Right cardiac atrium (tissue), 5 donors: ENCODE measurements at regions not wholly inside any gene's neighbourhood (a gene's known extent, or its start where the extent isn't known, plus 50 kb on each side); places are given as distances from the start of the nearest gene placed in this dataset.

Experiments
- ATAC-seq, 2 donors: fragments of 200-7000 bp; cut with Tn5 transposase; one replicate each; pipeline versions ENCODE4 v1.8.0 to v1.9.1; 2020; ENCODE audit warnings: moderate library complexity in 2 of 2, mild to moderate bottlenecking in 1 of 2
- DNase-seq, 3 donors: peaks; one replicate each; pipeline ENCODE4 v3.0.0-alpha.2; 2020
- H3K27ac ChIP-seq: one replicate; pipeline ENCODE4 v1.5.1; 2013; ENCODE audit warnings: mild to moderate bottlenecking, low read length, control low read depth, moderate library complexity
- H3K27me3 ChIP-seq: one replicate; pipeline ENCODE4 v1.6.1; 2013; ENCODE audit not compliant: control insufficient read depth, insufficient read depth
- H3K4me1 ChIP-seq: one replicate; pipeline ENCODE4 v1.6.1; 2013; ENCODE audit warnings: low read length; ENCODE audit not compliant: control insufficient read depth, insufficient read depth
- H3K4me3 ChIP-seq: one replicate; pipeline ENCODE4 v1.5.1; 2013; ENCODE audit warnings: low read length, control low read depth
- H3K9me3 ChIP-seq: one replicate; pipeline ENCODE4 v1.6.1; 2013; ENCODE audit warnings: low read length; ENCODE audit not compliant: control insufficient read depth
- WGBS: extraction: QIAGEN DNeasy Blood & Tissue Kit; methylation state at CpG from one replicate; pipeline ENCODE4 v1.1.7; 2013; 5-methylcytosine and 5-hydroxymethylcytosine counted together
- intact Hi-C, 4 donors: fragments of 100-400 bp; cut with DNase I; formaldehyde crosslinking; loops; one replicate each; pipeline versions ENCODE4 v1.11.0 to v1.14.0; 2022 to 2023
- donor health status: healthy with polysubstance abuse.
- donor health status: DM: no; HTN: yes; CAD: no.
- donor health status: DM: no; HTN: no; CAD: no.
- donor health status: DM: no; HTN: yes; CAD: no; lungs with severe emphysema.
- donor health status: DM: yes; HTN: yes; CAD: no.

DNA sequence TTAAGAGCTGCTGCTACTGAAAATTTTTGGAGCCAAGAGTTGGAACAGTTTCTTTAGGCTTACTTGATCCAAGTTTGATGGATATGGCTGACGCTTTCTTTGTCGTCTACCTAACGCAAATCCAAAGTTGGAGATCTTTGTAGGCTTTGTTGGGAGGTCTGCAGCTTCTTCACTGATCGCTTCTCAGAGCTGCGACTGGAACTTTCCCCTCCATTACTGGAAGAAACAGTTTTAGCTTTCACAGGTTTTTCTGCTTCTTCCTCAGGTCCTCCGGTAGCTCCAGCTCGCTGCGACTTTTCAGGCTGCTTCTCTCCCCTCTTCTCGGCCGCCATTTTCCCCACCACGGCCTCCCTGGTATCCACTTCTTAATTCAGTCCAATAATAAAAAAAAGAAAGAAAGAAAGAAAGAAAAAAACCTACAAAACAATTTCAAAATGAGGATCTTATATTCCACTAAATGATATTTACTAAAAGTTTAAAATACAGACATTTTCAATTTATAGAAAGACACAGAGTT lies 178.1 kb upstream of the HMGA2 start:
- no peak overlapping the region for H3K4me3 ChIP-seq
- no peak for ATAC-seq
- no peak for DNase-seq
- intact Hi-C loops = no loop called here
- 96% methylated on average over 11 of the region's 11 CpGs for whole genome bisulfite sequencing
- H3K4me1 ChIP-seq = no peaks in the 10 kb centered on the region
- H3K9me3 ChIP-seq = no peaks in the 10 kb centered on the region
- no peaks in the 10 kb centered on the region for H3K27me3 ChIP-seq
- no peak overlapping the region for H3K27ac ChIP-seq

DNA sequence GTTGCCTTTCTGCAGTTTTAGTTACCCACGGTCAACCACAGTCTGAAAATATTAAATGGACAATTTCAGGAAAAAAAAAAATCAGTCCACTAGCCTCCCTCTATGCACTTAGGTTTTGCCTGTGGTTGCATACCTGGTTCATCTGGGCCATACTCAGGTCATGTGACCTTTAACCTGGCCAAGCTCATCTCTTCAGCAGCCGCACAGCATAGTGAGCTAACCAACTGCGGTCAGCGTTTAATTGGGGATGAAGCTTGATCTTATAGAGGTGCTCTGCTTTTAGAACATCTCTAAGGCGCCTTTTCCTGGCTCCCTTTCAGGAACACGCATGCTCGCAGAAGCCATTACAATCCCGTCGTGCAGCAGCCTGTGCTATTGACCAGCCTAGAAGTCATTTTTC lies 177.2 kb upstream of the HMGA2 start:
- H3K27ac ChIP-seq = no peak overlapping the region
- H3K9me3 ChIP-seq = no peaks in the 10 kb centered on the region
- H3K27me3 ChIP-seq = no peaks in the 10 kb centered on the region
- DNase-seq (no peak), ATAC-seq (no peak)
- H3K4me1 ChIP-seq = no peaks in the 10 kb centered on the region
- intact Hi-C loops = no loop called here
- H3K4me3 ChIP-seq = no peak overlapping the region
- 96% methylated on average over 9 of the region's 9 CpGs for WGBS

DNA sequence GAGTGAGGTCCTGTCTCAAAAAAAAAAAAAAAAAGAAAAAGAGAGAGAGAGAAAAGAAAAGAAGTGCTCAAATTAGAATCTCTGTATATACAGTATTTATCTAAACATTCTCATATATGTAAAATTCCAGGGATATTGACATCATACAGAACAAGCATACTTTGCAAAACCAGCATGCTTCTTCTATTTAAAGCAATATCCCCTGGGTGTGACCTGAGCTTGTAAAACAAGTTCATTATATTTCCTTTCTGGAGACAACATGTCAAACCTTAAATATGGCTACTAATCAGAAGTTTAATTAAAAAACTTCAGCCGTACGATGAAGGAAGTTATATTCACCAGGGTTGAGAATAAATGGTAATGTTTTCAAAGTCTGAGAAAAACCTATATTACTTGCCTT lies 175.8 kb upstream of the HMGA2 start:
- ATAC-seq = no peak
- 58% methylated on average over 2 of the region's 2 CpGs for WGBS
- Histone ChIP-seq H3K27me3 (no peaks in the 10 kb centered on the region), H3K27ac (no peak overlapping the region), H3K9me3 (no peaks in the 10 kb centered on the region), H3K4me3 (no peak overlapping the region), H3K4me1 (no peaks in the 10 kb centered on the region)
- intact Hi-C loops = no loop called here
- DNase-seq = no peak

DNA sequence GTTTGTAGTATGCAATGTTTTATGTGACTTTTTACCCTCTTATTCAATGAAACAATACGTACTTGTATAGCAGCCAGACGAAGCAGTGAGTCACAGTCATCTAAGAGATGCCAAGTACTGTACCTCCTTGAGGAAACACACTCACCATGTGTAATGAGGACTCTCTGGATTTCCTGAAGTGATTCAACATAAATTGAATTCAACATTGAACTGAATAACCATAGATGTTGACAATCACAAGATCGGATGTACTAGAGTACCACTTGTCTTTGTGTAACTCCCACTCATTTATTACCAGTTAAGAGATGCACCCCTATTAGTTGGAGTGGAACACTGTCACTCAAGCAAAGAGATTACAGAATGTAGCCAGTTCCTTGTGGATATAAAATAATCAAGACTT lies 175.2 kb upstream of the HMGA2 start:
- no peak overlapping the region for H3K27ac ChIP-seq
- ATAC-seq = peak; percentile 75 to 90
- DNase-seq = no peak
- WGBS = 42% methylated on average over 3 of the region's 3 CpGs
- H3K9me3 ChIP-seq = no peaks in the 10 kb centered on the region
- intact Hi-C loops = no loop called here
- no peak overlapping the region for H3K4me3 ChIP-seq
- H3K27me3 ChIP-seq = no peaks in the 10 kb centered on the region
- H3K4me1 ChIP-seq = no peaks in the 10 kb centered on the region

- Histone ChIP-seq H3K4me3 (no peak overlapping the region), H3K27me3 (no peaks in the 10 kb centered on the region), H3K4me1 (no peaks in the 10 kb centered on the region), H3K9me3 (no peaks in the 10 kb centered on the region), H3K27ac (no peak overlapping the region)
- DNase-seq (no peak), ATAC-seq (no peak)
- intact Hi-C loops = no loop called here
- WGBS = 95% methylated on average over 3 of the region's 3 CpGs
Measured at GRCh38 chr12:65651060-65651459, 173.2 kb upstream of the HMGA2 start.

DNA sequence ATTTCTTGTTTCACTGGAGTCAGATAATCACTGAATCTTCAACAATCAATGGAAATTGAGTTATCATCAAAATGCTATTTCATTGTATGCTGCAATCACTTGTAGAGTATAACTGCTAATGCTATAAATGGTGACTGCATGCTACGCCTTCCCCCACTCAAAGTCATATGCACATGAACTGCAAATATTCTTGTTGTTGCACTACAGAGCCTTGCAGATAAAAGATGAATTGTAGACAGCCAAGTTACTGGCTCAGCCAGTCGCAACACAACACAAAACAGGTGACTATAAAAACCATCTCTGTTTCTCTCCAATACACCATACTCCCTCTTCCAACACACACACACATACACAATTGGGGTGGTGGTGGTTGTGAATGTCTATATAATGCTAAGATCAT lies 171.0 kb upstream of the HMGA2 start:
- ATAC-seq = no peak
- WGBS = 87% methylated on average over 2 of the region's 2 CpGs

DNA sequence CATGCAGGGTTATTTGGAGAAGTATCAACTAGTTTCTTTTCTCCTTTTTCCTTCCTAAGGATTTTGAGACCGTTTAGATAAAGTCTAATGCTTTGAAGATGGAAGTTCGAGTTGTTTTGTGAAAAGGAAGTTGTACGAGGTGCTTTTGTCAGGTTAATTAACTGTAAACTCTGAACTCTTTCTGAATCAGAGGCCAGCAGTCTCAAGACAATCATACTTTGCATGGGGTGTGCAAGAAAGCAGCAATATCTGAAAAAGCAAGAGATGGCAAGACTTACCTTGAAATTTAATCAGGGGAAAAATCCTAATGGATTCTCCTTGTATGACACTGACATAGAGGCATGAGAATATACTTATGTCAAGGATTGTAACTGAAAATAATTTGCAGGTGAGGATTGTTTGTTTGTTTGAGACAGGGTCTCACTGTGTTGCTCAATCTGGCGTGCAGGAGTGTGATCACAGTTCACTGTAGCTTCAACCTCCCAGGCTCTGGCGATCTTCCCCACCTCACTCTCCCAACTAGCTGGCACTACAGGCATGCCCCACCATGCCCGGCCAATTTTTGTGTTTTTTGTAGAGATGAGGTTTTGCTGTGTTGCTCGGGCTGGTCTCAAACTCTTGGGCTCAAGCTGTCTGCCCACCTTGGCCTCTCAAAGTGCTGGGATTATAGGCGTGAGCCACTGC lies 170.2 kb upstream of the HMGA2 start:
- ATAC-seq (no peak), DNase-seq (no peak)
- Histone ChIP-seq H3K4me1 (no peaks in the 10 kb centered on the region), H3K4me3 (no peak overlapping the region), H3K27ac (no peak overlapping the region), H3K27me3 (no peaks in the 10 kb centered on the region), H3K9me3 (no peaks in the 10 kb centered on the region)
- intact Hi-C loops = no loop called here
- WGBS = 75% methylated on average over 8 of the region's 8 CpGs

More for the DNA sequence above, 171.0 kb upstream of the HMGA2 start:
- no peak overlapping the region for H3K4me3 ChIP-seq
- no peak overlapping the region for H3K27ac ChIP-seq
- no peaks in the 10 kb centered on the region for H3K4me1 ChIP-seq
- H3K9me3 ChIP-seq = no peaks in the 10 kb centered on the region
- DNase-seq = no peak
- H3K27me3 ChIP-seq = no peaks in the 10 kb centered on the region
- intact Hi-C loops = no loop called here

DNA sequence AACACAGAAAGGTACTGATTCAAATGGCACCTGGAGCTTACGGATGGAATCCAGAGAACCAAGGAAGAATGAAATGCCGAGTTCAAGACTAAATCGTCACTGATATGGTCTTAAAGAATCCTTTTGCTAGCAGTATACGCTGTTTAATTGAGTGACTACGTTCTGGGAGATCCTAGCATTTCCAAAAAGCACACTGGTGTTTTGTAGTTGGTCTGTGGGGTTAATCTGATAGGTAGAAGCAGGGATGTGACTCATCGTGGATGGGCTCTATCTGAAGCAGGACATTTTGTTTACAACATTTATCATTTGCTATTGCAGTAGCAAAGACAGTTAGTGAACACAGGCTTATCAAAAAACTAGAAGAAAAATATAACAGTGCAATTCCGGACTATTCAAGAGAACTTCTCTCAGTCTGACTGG lies 169.2 kb upstream of the HMGA2 start:
- ATAC-seq = no peak
- intact Hi-C loops = no loop called here
- 85% methylated on average over 7 of the region's 7 CpGs for WGBS
- Histone ChIP-seq H3K4me3 (no peak overlapping the region), H3K27me3 (no peaks in the 10 kb centered on the region), H3K9me3 (no peaks in the 10 kb centered on the region), H3K27ac (no peak overlapping the region), H3K4me1 (no peaks in the 10 kb centered on the region)
- no peak for DNase-seq

- intact Hi-C loops = no loop called here
- no peaks in the 10 kb centered on the region for H3K9me3 ChIP-seq
- H3K4me3 ChIP-seq = no peak overlapping the region
- DNase-seq (no peak), ATAC-seq (no peak)
- H3K27me3 ChIP-seq = no peaks in the 10 kb centered on the region
- 93% methylated on average over 2 of the region's 2 CpGs for WGBS
- no peaks in the 10 kb centered on the region for H3K4me1 ChIP-seq
- H3K27ac ChIP-seq = no peak overlapping the region
Measured at GRCh38 chr12:65656156-65656882, 168.0 kb upstream of the HMGA2 start.

DNA sequence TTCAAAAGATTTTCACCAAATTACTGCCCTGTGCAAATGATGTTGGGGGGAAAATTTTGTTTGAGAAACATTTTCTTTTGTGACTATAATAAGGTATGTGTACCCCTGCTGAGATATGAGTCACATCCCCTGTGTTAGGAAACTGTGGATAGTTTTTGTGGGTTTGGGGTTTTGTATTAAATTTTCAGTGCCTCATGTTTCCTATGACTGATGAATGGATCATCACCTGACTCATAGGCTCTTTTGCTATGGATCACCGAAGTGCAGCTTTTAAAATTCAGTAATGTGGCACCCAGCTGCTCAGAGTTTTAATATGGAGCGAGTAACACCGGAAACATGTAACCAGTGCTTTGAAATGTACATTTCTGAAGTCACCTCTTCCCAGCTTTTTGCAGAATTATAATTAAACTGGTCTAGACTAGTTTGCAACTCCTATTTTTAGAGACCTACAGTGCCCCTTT lies 167.4 kb upstream of the HMGA2 start:
- ATAC-seq = no peak
- DNase-seq = no peak
- Histone ChIP-seq H3K27me3 (no peaks in the 10 kb centered on the region), H3K9me3 (no peaks in the 10 kb centered on the region), H3K4me3 (no peak overlapping the region), H3K4me1 (no peaks in the 10 kb centered on the region), H3K27ac (no peak overlapping the region)
- 85% methylated on average over 3 of the region's 3 CpGs for WGBS
- intact Hi-C loops = no loop called here

- 94% methylated on average over 1 of the region's 1 CpG for WGBS
- intact Hi-C loops = no loop called here
- Histone ChIP-seq H3K4me3 (no peak overlapping the region), H3K27me3 (no peaks in the 10 kb centered on the region), H3K9me3 (no peaks in the 10 kb centered on the region), H3K4me1 (no peaks in the 10 kb centered on the region), H3K27ac (no peak overlapping the region)
- DNase-seq (no peak), ATAC-seq (no peak)
Measured at GRCh38 chr12:65657635-65658034, 166.6 kb upstream of the HMGA2 start.
